Activated CD4-positive, alpha-beta T cell treated with anti-CD3 and anti-CD28 coated beads, Interleukin-2, Interleukin-4, amounts not matched to agents 100 ng/mL and 50 ng/mL, durations not matched to agents 16 hours and 8 hours (primary cell): ENCODE measurements at regions not wholly inside any gene's neighbourhood (a gene's known extent, or its start where the extent isn't known, plus 50 kb on each side); places are given as distances from the start of the nearest gene placed in this dataset.

ENCODE experiments used
- DNase-seq: peaks from one replicate; pipeline ENCODE4 v3.0.0-alpha.2; 2020; ENCODE audit warnings: low spot score

- DNase-seq: no peak
These were observed 525.1 kb upstream of the NOX3 start for GRCh38 chr6:155980768-155981079.

GRCh38 chr6:155980014-155980767 is 524.6 kb upstream of the NOX3 start:
- no peak for DNase-seq

- DNase-seq: no peak
These were observed 519.9 kb upstream of the NOX3 start for GRCh38 chr6:155975506-155975905.

- DNase-seq: no peak
These were observed 519.2 kb upstream of the NOX3 start for GRCh38 chr6:155974811-155975323.

GRCh38 chr6:155974359-155974758 is 518.7 kb upstream of the NOX3 start:
- no peak for DNase-seq

- DNase-seq: no peak
These were observed 515.5 kb upstream of the NOX3 start for GRCh38 chr6:155970876-155971708.

- no peak for DNase-seq
These were observed 514.8 kb upstream of the NOX3 start for GRCh38 chr6:155970472-155970871.

GRCh38 chr6:155968921-155969320 is 513.3 kb upstream of the NOX3 start:
- no peak for DNase-seq

GRCh38 chr6:155967322-155967721 is 511.7 kb upstream of the NOX3 start:
- DNase-seq: no peak

GRCh38 chr6:155964544-155964943 is 508.9 kb upstream of the NOX3 start:
- DNase-seq: no peak

- no peak for DNase-seq
These were observed 506.6 kb upstream of the NOX3 start for GRCh38 chr6:155962276-155962675.

- DNase-seq: no peak
These were observed 504.4 kb upstream of the NOX3 start for GRCh38 chr6:155959898-155960495.

GRCh38 chr6:155958550-155958949 is 502.9 kb upstream of the NOX3 start:
- no peak for DNase-seq

- no peak for DNase-seq
These were observed 499.4 kb upstream of the NOX3 start for GRCh38 chr6:155955038-155955437.

- no peak for DNase-seq
These were observed 498.5 kb upstream of the NOX3 start for GRCh38 chr6:155954149-155954548.

GRCh38 chr6:155949256-155949655 is 493.6 kb upstream of the NOX3 start:
- no peak for DNase-seq

GRCh38 chr6:155946860-155947259 is 491.2 kb upstream of the NOX3 start:
- DNase-seq: no peak

GRCh38 chr6:155943635-155944034 is 488.0 kb upstream of the NOX3 start:
- DNase-seq: no peak

- DNase-seq: no peak
These were observed 483.6 kb upstream of the NOX3 start for GRCh38 chr6:155939253-155939652.

GRCh38 chr6:155936551-155936950 is 480.9 kb upstream of the NOX3 start:
- DNase-seq: no peak

- no peak for DNase-seq
These were observed 480.5 kb upstream of the NOX3 start for GRCh38 chr6:155936127-155936526.

GRCh38 chr6:155916846-155917624 is 461.4 kb upstream of the NOX3 start:
- no peak for DNase-seq
